HEK293 (cell line): ENCODE measurements at regions not wholly inside any gene's neighbourhood (a gene's known extent, or its start where the extent isn't known, plus 50 kb on each side); places are given as distances from the start of the nearest gene placed in this dataset.

Experiments
- ATF2 ChIP-seq: fragments of 450-650 bp; formaldehyde crosslinking; IDR thresholded peaks from 2 replicates; pipeline ENCODE4 v1.5.1; 2016; ENCODE audit warnings: missing biosample characterization, missing genetic modification characterization, low read depth
- CTCF ChIP-seq: fragments of 450-650 bp; formaldehyde crosslinking; IDR thresholded peaks from 2 replicates; pipeline ENCODE4 v1.5.1; 2016; ENCODE audit warnings: missing biosample characterization, missing genetic modification characterization
- KLF8 ChIP-seq: fragments of 450-650 bp; formaldehyde crosslinking; IDR thresholded peaks from 2 replicates; pipeline ENCODE4 v1.5.1; 2016; ENCODE audit warnings: missing biosample characterization, missing genetic modification characterization
- ZNF133 ChIP-seq: fragments of 450-650 bp; formaldehyde crosslinking; IDR thresholded peaks from 2 replicates; pipeline ENCODE4 v1.5.1; 2016; ENCODE audit warnings: missing biosample characterization, missing genetic modification characterization
- ZNF2 ChIP-seq: fragments of 450-650 bp; formaldehyde crosslinking; IDR thresholded peaks from 2 replicates; pipeline ENCODE4 v1.5.1; 2016; ENCODE audit warnings: missing biosample characterization, missing genetic modification characterization
- ZNF654 ChIP-seq: fragments of 450-650 bp; formaldehyde crosslinking; IDR thresholded peaks from 2 replicates; pipeline ENCODE4 v1.5.1; 2016; ENCODE audit warnings: low read depth, missing biosample characterization, missing genetic modification characterization
- ZSCAN16 ChIP-seq: fragments of 450-650 bp; formaldehyde crosslinking; IDR thresholded peaks from 2 replicates; pipeline ENCODE4 v1.5.1; 2016; ENCODE audit warnings: missing biosample characterization, missing genetic modification characterization

DNA sequence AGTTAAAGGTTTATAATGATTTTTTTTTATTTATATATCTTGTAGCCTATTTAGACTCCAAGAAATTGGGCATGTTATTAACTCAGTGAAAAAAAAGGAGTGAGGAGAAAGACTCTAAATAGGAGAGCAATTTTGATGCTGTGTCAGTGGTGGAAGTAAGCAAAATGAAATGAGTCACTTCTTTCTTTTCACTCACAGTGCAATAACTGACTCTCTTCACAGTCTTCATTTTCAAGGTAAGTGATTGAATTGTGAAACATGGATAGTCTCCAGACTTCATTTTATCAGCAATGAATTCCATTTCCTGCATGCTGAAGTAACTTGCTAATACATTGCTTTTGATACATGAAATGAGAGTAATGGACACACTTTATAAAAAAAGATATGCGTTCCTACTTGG, 2271.5 kb downstream of the PCDH7 start:
- TF ChIP-seq ATF2 (tag by site-specific recombination) (no peak), ZNF654 (tag by site-specific recombination) (no peak), ZNF2 (tag by site-specific recombination) (no peak), CTCF (tag by site-specific recombination) (no peak), KLF8 (no peak), ZSCAN16 (tag by site-specific recombination) (no peak), ZNF133 (tag by site-specific recombination) (no peak)
